ENCODE measurements at regions not wholly inside any gene's neighbourhood (a gene's known extent, or its start where the extent isn't known, plus 50 kb on each side); places are given as distances from the start of the nearest gene placed in this dataset.
A peak's percentile ranks its signal among the peaks of the same experiment; 100 is the strongest.

DNA sequence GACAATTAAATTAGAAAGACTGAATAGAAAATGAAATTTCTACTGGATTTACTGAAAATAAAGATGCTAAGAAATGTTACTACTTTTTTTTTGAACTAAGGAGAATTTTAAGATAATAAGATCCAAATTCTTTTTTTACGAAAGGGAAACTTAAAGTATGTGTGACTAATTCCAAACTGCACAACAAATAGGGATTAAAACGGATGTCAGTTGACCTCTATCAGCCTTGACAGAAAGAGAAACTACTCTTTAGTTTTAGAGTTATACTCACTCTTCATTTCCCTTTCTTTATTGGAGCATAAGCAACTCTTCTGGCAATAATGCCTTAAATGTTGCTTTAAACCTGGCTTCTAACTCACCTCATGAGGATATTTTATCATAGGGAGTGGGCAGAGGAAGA lies 273.8 kb downstream of the SLITRK6 start:
- H3K4me3 ChIP-seq (ENCODE audit: low read length): no peak overlapping the region
- no peaks in the 10 kb centered on the region for H3K36me3 ChIP-seq (ENCODE audit: control insufficient read depth, insufficient read depth, low read length)
- H3K9me3 ChIP-seq (ENCODE audit: control insufficient read depth, insufficient read depth, low read length): no peaks in the 10 kb centered on the region
- H3K27ac ChIP-seq (ENCODE audit: low read length): no peak overlapping the region
- no peaks in the 10 kb centered on the region for H3K4me1 ChIP-seq (ENCODE audit: control insufficient read depth, insufficient read depth, low read length)
- no peak for DNase-seq (ENCODE audit: low read depth, low spot score)
- no peaks in the 10 kb centered on the region for H3K27me3 ChIP-seq (ENCODE audit: control insufficient read depth, insufficient read depth, low read length)
- no CpG with 5 or more reads among the region's 2 CpGs for WGBS (ENCODE audit: insufficient coverage, insufficient read length)

DNA sequence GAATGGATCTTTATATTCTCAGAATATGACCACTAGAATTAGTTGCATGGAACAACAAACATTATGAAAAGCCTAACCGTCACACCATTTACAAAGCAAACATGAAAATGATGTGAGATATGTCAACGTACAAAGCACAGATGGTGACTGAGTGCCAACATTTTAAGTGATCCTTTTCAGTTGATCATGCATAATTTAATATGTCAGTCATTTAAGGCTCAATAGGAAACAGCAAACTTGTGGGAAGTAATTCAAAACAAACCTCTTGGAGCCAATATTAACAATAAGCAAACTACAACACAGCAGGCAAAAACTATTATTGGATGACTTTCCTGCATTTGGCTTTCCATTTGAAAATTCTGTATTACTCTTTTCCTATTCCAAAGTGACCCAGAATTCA lies 277.6 kb downstream of the SLITRK6 start:
- Histone ChIP-seq H3K9me3 (ENCODE audit: control insufficient read depth, insufficient read depth, low read length) (no peaks in the 10 kb centered on the region), H3K4me1 (ENCODE audit: control insufficient read depth, insufficient read depth, low read length) (no peaks in the 10 kb centered on the region), H3K4me3 (ENCODE audit: low read length) (no peak overlapping the region), H3K27ac (ENCODE audit: low read length) (no peak overlapping the region), H3K36me3 (ENCODE audit: control insufficient read depth, insufficient read depth, low read length) (no peaks in the 10 kb centered on the region), H3K27me3 (ENCODE audit: control insufficient read depth, insufficient read depth, low read length) (no peaks in the 10 kb centered on the region)
- no CpG with 5 or more reads among the region's 2 CpGs for WGBS (ENCODE audit: insufficient coverage, insufficient read length)
- no peak for DNase-seq (ENCODE audit: low read depth, low spot score)

DNA sequence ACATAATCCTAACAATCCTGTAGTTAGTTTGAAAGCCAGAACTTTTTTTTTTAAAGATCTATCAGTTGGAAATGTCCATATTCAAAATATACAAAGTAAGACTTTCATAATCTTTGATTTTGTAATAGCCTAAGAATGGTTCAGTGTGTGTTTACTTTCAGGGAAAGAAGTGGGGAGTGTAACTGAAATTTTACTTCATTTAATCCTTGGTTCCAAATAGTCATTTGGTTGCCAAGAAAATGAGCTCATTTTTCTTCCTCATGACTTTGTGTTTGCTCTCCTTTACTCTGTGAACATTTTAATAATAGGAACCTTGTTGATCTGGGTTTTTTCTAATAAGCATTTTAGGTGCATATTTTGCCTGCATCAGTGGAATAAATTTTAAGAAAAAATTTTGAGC lies 278.8 kb downstream of the SLITRK6 start:
- H3K27ac ChIP-seq (ENCODE audit: low read length): no peak overlapping the region
- H3K4me3 ChIP-seq (ENCODE audit: low read length): no peak overlapping the region
- no peaks in the 10 kb centered on the region for H3K4me1 ChIP-seq (ENCODE audit: control insufficient read depth, insufficient read depth, low read length)
- no peaks in the 10 kb centered on the region for H3K9me3 ChIP-seq (ENCODE audit: control insufficient read depth, insufficient read depth, low read length)
- H3K36me3 ChIP-seq (ENCODE audit: control insufficient read depth, insufficient read depth, low read length): no peaks in the 10 kb centered on the region
- no peak for DNase-seq (ENCODE audit: low read depth, low spot score)
- H3K27me3 ChIP-seq (ENCODE audit: control insufficient read depth, insufficient read depth, low read length): no peaks in the 10 kb centered on the region

DNA sequence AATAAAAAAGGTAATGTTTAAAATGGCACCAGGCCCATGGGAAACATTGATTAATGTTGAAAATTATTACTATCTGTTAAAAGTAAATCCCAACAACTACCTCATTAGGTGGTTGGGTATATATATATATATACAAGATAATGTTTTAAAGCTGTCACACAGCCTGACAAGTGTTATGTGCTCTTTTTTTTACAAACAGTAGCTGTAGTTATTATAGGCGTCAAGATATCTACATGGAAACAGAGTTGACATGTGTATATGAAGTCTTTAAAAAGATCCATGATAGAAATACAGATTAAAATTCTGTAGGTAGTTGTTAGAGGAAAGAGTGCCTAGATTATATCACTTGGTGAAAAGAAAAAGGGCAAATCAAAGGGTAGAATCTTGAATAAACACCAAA lies 279.9 kb downstream of the SLITRK6 start:
- DNase-seq (ENCODE audit: low read depth, low spot score): no peak
- WGBS (ENCODE audit: insufficient coverage, insufficient read length): no CpG with 5 or more reads among the region's 1 CpG
- Histone ChIP-seq H3K9me3 (ENCODE audit: control insufficient read depth, insufficient read depth, low read length) (no peaks in the 10 kb centered on the region), H3K36me3 (ENCODE audit: control insufficient read depth, insufficient read depth, low read length) (no peaks in the 10 kb centered on the region), H3K4me3 (ENCODE audit: low read length) (no peak overlapping the region), H3K27ac (ENCODE audit: low read length) (no peak overlapping the region), H3K27me3 (ENCODE audit: control insufficient read depth, insufficient read depth, low read length) (no peaks in the 10 kb centered on the region), H3K4me1 (ENCODE audit: control insufficient read depth, insufficient read depth, low read length) (no peaks in the 10 kb centered on the region)

DNA sequence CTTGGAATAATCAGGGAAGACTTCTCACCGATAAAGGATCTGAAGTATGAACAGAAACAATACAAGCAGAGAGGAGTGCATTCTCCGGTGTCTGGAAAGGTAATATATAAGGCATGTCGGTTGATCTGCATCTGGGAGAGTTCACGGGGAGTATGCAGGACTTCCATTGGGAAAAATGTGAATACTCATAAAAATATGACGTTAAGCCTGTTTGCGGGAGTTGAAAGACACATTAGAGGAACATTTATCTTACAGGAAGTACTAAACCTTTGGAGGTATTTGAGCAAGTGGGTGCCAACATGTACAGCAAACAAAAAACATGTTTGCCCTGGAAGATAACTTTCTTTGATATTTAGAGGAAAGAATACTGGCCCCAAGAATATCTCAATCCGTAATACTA lies 286.8 kb downstream of the SLITRK6 start:
- Histone ChIP-seq H3K4me3 (ENCODE audit: low read length) (no peak overlapping the region), H3K9me3 (ENCODE audit: control insufficient read depth, insufficient read depth, low read length) (no peaks in the 10 kb centered on the region), H3K27ac (ENCODE audit: low read length) (no peak overlapping the region), H3K36me3 (ENCODE audit: control insufficient read depth, insufficient read depth, low read length) (no peaks in the 10 kb centered on the region), H3K27me3 (ENCODE audit: control insufficient read depth, insufficient read depth, low read length) (no peaks in the 10 kb centered on the region), H3K4me1 (ENCODE audit: control insufficient read depth, insufficient read depth, low read length) (no peaks in the 10 kb centered on the region)
- no peak for DNase-seq (ENCODE audit: low read depth, low spot score)
- no CpG with 5 or more reads among the region's 7 CpGs for WGBS (ENCODE audit: insufficient coverage, insufficient read length)

DNA sequence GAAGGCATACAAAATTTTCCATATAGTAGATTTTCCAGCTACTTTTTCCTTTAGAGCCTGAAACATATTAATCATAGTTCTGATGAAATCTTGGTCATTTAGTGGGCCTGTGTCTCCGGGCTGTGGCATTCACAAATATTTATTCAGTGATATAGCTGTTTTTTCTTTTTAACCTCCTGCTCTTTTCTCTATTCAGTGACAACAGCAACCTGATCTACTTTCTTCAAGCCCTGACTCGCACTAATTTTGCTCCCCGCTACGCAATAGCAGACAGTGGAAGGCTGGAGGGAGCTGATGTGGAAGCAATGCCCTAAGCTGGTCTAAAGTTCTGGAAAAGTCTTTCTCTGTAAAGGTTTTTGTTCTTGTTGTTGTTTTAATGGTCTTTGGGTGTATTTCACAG lies 289.7 kb downstream of the SLITRK6 start:
- no peaks in the 10 kb centered on the region for H3K27me3 ChIP-seq (ENCODE audit: control insufficient read depth, insufficient read depth, low read length)
- no peak overlapping the region for H3K27ac ChIP-seq (ENCODE audit: low read length)
- H3K9me3 ChIP-seq (ENCODE audit: control insufficient read depth, insufficient read depth, low read length): no peaks in the 10 kb centered on the region
- H3K4me3 ChIP-seq (ENCODE audit: low read length): no peak overlapping the region
- WGBS (ENCODE audit: insufficient coverage, insufficient read length): no CpG with 5 or more reads among the region's 4 CpGs
- no peak for DNase-seq (ENCODE audit: low read depth, low spot score)
- H3K36me3 ChIP-seq (ENCODE audit: control insufficient read depth, insufficient read depth, low read length): no peaks in the 10 kb centered on the region
- no peaks in the 10 kb centered on the region for H3K4me1 ChIP-seq (ENCODE audit: control insufficient read depth, insufficient read depth, low read length)

DNA sequence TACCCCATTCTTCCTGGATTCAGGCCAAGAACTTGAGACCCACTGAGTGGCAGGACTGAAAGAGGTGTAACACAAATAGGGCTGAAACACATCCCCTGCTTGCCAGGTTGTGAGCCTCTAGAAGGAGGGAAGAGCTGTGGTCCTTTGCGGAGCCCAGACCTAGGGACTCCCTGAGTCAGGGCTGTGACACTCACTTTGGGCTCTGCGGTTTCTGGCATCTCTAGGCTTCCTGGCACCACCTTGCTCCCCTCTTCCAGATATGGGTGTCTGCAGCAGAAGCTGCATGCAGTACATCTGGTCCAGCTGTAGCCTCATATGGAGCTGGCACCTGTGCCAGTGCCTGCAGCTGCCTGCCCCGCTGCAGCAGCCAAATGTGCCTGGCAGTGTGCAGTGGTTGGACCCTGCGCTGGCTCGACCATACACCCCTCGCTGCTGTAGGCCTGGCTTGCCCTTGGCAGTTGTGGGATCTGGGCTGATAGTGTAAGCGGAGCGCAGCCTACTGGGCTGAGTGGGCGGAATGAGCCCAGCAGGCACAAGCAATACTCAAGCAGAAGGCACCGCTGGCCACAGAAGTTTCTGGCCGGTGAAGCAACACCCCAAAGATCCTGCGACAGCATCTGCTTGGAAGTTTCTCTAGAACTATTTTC lies 290.4 kb downstream of the SLITRK6 start:
- Histone ChIP-seq H3K27ac (ENCODE audit: low read length) (no peak overlapping the region), H3K36me3 (ENCODE audit: control insufficient read depth, insufficient read depth, low read length) (no peaks in the 10 kb centered on the region), H3K4me3 (ENCODE audit: low read length) (no peak overlapping the region), H3K9me3 (ENCODE audit: control insufficient read depth, insufficient read depth, low read length) (no peaks in the 10 kb centered on the region), H3K4me1 (ENCODE audit: control insufficient read depth, insufficient read depth, low read length) (no peaks in the 10 kb centered on the region), H3K27me3 (ENCODE audit: control insufficient read depth, insufficient read depth, low read length) (no peaks in the 10 kb centered on the region)
- DNase-seq (ENCODE audit: low read depth, low spot score): peak; percentile 7
- no CpG with 5 or more reads among the region's 12 CpGs for WGBS (ENCODE audit: insufficient coverage, insufficient read length)

DNA sequence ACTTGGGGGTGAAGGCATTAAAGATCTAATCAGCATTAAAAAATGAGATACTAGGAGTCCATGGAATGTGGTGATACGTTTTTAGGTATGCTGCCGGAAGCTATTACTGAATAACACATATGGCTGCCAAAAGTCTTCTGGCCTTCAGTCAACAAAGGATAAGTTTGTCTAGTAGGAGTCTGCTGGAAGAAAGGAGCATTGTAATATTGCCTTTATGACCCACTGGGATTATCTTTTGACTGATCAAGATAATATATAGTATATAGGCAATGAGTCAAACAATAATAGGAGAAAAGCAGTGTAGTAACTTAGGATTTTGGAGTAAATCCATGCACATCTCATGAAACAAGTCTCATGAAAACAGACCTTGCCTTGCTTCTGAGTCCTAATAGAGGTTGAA lies 295.4 kb downstream of the SLITRK6 start:
- H3K27ac ChIP-seq (ENCODE audit: low read length): no peak overlapping the region
- H3K4me1 ChIP-seq (ENCODE audit: control insufficient read depth, insufficient read depth, low read length): no peaks in the 10 kb centered on the region
- H3K9me3 ChIP-seq (ENCODE audit: control insufficient read depth, insufficient read depth, low read length): no peaks in the 10 kb centered on the region
- H3K27me3 ChIP-seq (ENCODE audit: control insufficient read depth, insufficient read depth, low read length): no peaks in the 10 kb centered on the region
- no peak overlapping the region for H3K4me3 ChIP-seq (ENCODE audit: low read length)
- H3K36me3 ChIP-seq (ENCODE audit: control insufficient read depth, insufficient read depth, low read length): no peaks in the 10 kb centered on the region
- no peak for DNase-seq (ENCODE audit: low read depth, low spot score)
- WGBS (ENCODE audit: insufficient coverage, insufficient read length): no CpG with 5 or more reads among the region's 2 CpGs

DNA sequence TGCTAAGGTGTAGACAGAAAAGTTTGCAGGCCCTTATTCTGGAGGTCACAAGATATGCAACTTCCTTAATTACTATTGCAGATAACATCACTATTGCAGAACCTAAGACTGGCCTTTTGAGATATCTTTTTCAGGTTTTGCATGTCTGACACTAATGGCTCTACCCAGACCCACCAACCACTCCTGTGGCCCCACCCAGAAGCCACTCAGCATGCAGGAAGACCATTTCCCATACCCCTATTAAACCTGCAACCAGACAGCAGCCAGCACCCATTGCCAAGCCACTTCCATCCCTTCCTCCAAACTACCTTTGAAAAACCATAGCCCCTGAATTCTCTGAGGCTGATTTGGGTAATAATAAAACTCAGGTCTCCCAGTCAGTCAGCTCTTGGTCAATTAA lies 297.6 kb downstream of the SLITRK6 start:
- DNase-seq (ENCODE audit: low read depth, low spot score): no peak
- Histone ChIP-seq H3K4me1 (ENCODE audit: control insufficient read depth, insufficient read depth, low read length) (no peaks in the 10 kb centered on the region), H3K9me3 (ENCODE audit: control insufficient read depth, insufficient read depth, low read length) (no peaks in the 10 kb centered on the region), H3K27me3 (ENCODE audit: control insufficient read depth, insufficient read depth, low read length) (no peaks in the 10 kb centered on the region), H3K36me3 (ENCODE audit: control insufficient read depth, insufficient read depth, low read length) (no peaks in the 10 kb centered on the region), H3K27ac (ENCODE audit: low read length) (no peak overlapping the region), H3K4me3 (ENCODE audit: low read length) (no peak overlapping the region)

DNA sequence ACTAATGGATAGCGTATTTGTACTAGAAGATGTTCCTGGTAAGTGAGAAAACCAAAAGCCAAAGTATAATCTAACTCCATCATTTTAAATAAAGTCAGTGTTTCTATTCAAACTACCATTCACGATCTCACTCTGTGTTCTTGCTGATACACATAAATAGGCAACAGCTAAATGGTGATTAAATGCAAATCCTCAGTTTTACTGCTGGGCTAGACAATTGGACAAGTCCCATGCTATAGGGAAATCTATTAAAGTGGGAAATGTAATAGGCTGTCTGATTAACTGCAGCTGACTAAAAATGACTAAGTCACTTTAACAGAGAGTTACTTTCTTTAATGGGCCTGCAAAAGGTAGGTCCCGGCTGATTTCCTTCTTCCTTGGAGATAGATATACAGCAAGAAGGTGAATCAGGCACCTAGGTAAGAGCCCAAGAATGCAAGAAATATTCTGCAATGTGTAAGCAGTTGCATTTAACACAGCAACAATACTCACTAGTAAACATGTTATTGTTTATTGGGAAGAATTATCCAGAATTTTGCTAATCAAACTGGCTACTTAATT lies 298.4 kb downstream of the SLITRK6 start:
- no peak overlapping the region for H3K4me3 ChIP-seq (ENCODE audit: low read length)
- no peak overlapping the region for H3K27ac ChIP-seq (ENCODE audit: low read length)
- no peaks in the 10 kb centered on the region for H3K9me3 ChIP-seq (ENCODE audit: control insufficient read depth, insufficient read depth, low read length)
- no peaks in the 10 kb centered on the region for H3K27me3 ChIP-seq (ENCODE audit: control insufficient read depth, insufficient read depth, low read length)
- no peaks in the 10 kb centered on the region for H3K36me3 ChIP-seq (ENCODE audit: control insufficient read depth, insufficient read depth, low read length)
- H3K4me1 ChIP-seq (ENCODE audit: control insufficient read depth, insufficient read depth, low read length): no peaks in the 10 kb centered on the region
- no CpG with 5 or more reads among the region's 3 CpGs for WGBS (ENCODE audit: insufficient coverage, insufficient read length)
- DNase-seq (ENCODE audit: low read depth, low spot score): no peak

DNA sequence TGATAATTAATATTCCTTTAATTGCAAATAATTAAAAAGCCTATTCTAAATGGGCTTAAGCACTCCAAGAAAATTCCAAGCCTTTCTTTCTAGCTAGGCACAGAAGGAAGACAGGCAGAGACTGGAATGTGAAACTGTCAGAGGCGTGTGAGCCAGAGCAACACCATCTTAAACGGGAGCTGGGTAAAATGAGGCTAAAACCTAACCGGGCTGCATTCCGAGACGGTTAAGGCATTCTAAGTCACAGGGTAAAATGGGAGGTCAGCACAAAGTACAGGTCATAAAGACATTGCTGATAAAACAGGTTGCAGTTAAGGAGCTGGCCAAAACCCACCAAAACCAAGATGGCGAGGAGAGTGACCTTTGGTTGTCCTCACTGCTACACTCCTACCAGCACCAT lies 300.4 kb downstream of the SLITRK6 start:
- no peaks in the 10 kb centered on the region for H3K27me3 ChIP-seq (ENCODE audit: control insufficient read depth, insufficient read depth, low read length)
- no peak overlapping the region for H3K4me3 ChIP-seq (ENCODE audit: low read length)
- no peaks in the 10 kb centered on the region for H3K9me3 ChIP-seq (ENCODE audit: control insufficient read depth, insufficient read depth, low read length)
- no peak for DNase-seq (ENCODE audit: low read depth, low spot score)
- WGBS (ENCODE audit: insufficient coverage, insufficient read length): no CpG with 5 or more reads among the region's 6 CpGs
- H3K4me1 ChIP-seq (ENCODE audit: control insufficient read depth, insufficient read depth, low read length): no peaks in the 10 kb centered on the region
- no peak overlapping the region for H3K27ac ChIP-seq (ENCODE audit: low read length)
- H3K36me3 ChIP-seq (ENCODE audit: control insufficient read depth, insufficient read depth, low read length): no peaks in the 10 kb centered on the region

Data from iPS DF 6.9 (cell line).